Glutamatergic neuron (in vitro differentiated cells): ENCODE measurements at regions not wholly inside any gene's neighbourhood (a gene's known extent, or its start where the extent isn't known, plus 50 kb on each side); places are given as distances from the start of the nearest gene placed in this dataset.

ENCODE experiments used
- DNase-seq: peaks from one replicate; pipeline ENCODE4 v3.0.0; 2022
- H3K27ac Mint-ChIP-seq: one replicate; pipeline ENCODE4 v1.8.0; 2020; ENCODE audit warnings: mild to moderate bottlenecking, mixed read lengths, inconsistent platforms; ENCODE audit not compliant: unreplicated experiment
- H3K27me3 Mint-ChIP-seq: one replicate; pipeline ENCODE4 v1.8.0; 2020; ENCODE audit warnings: mild to moderate bottlenecking, moderate library complexity, mixed read lengths, inconsistent platforms; ENCODE audit not compliant: unreplicated experiment
- H3K36me3 Mint-ChIP-seq: one replicate; pipeline ENCODE4 v1.8.0; 2020; ENCODE audit warnings: mild to moderate bottlenecking, mixed read lengths, inconsistent platforms; ENCODE audit not compliant: unreplicated experiment
- H3K4me1 Mint-ChIP-seq: one replicate; pipeline ENCODE4 v1.8.0; 2020; ENCODE audit warnings: mild to moderate bottlenecking, low read depth, mixed read lengths, inconsistent platforms; ENCODE audit not compliant: unreplicated experiment
- H3K4me3 Mint-ChIP-seq: one replicate; pipeline ENCODE4 v1.8.0; 2020; ENCODE audit warnings: mild to moderate bottlenecking, mixed read lengths, inconsistent platforms; ENCODE audit not compliant: unreplicated experiment
- H3K9me3 Mint-ChIP-seq: one replicate; pipeline ENCODE4 v1.8.0; 2020; ENCODE audit warnings: mild to moderate bottlenecking, moderate library complexity, mixed read lengths, inconsistent platforms; ENCODE audit not compliant: unreplicated experiment
- TF ChIP-seq, protein P1 (sequence below): fragments of 200-600 bp; sonication (generic); IDR thresholded peaks from one replicate; pipeline ENCODE4 v1.5.0; 2021; ENCODE audit not compliant: partially characterized antibody, unreplicated experiment

DNA sequence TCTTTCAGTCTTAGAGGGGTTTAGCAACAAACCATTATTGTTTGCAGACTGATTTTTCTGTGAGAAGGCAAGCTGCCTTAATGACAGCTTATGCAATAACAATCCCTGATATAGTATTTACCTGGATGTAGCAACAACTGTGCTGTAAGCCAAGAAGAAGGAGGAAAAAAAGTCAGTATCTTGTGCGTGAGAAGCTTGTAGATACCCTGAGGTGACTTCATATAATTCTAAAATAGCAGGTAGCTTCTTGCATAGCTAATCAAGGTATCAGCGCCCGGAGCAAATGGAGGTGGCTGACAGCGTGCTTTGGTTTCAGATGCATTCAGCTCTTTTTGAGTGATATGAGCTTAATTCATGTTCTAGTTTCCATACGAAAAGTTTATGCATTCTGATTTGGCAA is 309.8 kb downstream of the KLF5 start:
- H3K27ac Mint-ChIP-seq: no peak overlapping the region
- H3K36me3 Mint-ChIP-seq: no peaks in the 10 kb centered on the region
- DNase-seq: no peak
- no peak overlapping the region for H3K4me3 Mint-ChIP-seq
- no peaks in the 10 kb centered on the region for H3K4me1 Mint-ChIP-seq
- peaks cover 4% of the 10 kb centered on the region for H3K27me3 Mint-ChIP-seq
- H3K9me3 Mint-ChIP-seq: no peaks in the 10 kb centered on the region
- TF ChIP-seq, protein P1, sequence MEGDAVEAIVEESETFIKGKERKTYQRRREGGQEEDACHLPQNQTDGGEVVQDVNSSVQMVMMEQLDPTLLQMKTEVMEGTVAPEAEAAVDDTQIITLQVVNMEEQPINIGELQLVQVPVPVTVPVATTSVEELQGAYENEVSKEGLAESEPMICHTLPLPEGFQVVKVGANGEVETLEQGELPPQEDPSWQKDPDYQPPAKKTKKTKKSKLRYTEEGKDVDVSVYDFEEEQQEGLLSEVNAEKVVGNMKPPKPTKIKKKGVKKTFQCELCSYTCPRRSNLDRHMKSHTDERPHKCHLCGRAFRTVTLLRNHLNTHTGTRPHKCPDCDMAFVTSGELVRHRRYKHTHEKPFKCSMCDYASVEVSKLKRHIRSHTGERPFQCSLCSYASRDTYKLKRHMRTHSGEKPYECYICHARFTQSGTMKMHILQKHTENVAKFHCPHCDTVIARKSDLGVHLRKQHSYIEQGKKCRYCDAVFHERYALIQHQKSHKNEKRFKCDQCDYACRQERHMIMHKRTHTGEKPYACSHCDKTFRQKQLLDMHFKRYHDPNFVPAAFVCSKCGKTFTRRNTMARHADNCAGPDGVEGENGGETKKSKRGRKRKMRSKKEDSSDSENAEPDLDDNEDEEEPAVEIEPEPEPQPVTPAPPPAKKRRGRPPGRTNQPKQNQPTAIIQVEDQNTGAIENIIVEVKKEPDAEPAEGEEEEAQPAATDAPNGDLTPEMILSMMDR: no peak

DNA sequence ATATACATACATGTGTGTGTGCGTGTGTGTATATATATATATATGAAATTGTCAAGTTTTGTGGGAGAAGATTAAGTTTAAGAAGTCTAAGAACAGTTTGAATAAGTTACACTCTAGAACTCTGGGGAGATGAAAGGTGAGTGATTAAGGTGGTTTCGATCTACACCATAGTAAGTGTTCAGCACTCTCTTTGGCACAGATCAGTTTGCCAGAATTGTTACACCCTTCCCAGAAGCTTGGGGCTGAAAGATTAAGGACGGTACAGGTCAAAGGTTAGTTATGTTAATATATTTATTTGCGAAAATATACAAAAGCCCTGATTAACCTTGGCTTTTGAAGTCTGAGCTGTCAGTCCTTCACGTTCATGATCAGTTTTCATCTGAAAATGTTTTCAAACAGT is 309.1 kb downstream of the KLF5 start:
- Mint-ChIP-seq H3K27ac (no peak overlapping the region), H3K4me1 (no peaks in the 10 kb centered on the region), H3K4me3 (no peak overlapping the region), H3K36me3 (no peaks in the 10 kb centered on the region), H3K9me3 (no peaks in the 10 kb centered on the region), H3K27me3 (peaks cover 4% of the 10 kb centered on the region)
- TF ChIP-seq, protein P1: no peak
- DNase-seq: no peak

DNA sequence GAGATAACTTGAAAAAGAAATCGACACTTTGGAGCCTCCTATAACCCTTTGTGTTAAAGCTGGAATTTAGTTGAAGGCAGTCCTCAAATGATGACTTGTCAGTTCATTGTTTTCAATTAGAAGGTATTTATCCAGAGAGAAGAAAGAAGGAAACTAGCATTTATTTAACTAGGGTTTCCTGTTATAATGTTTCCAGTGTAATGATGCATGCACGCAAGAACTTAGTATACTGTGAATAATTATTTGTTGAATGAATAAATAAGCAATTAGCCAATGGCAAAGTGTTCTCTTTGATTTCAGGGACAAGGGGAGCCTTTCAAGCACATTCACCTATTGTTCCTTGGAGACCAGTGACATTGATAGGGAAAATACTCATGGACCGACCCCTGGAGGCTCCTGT is 307.4 kb downstream of the KLF5 start:
- Mint-ChIP-seq H3K9me3 (no peaks in the 10 kb centered on the region), H3K27me3 (peaks cover 3% of the 10 kb centered on the region), H3K4me1 (no peaks in the 10 kb centered on the region), H3K36me3 (no peaks in the 10 kb centered on the region), H3K4me3 (no peak overlapping the region), H3K27ac (no peak overlapping the region)
- no peak for DNase-seq
- TF ChIP-seq, protein P1: no peak

DNA sequence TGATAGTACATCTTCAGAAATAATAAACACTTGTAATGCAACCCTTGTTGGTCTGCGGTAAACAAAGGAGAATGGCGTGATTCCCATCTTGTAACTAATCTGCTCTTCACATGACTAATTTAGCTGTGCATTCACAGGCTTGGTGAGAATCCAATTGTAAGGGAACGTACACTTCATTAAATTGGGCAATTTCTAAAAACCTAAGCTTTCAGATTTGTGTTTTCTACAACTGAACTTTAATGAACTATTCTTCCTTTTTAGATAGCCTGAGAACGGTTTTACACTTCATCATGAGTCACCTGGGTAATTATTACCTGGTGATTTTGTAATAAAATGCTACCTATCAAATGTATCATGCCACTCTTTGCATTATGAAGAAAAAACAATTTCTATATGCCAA is 306.9 kb downstream of the KLF5 start:
- no peak overlapping the region for H3K4me3 Mint-ChIP-seq
- DNase-seq: no peak
- TF ChIP-seq, protein P1: no peak
- H3K36me3 Mint-ChIP-seq: no peaks in the 10 kb centered on the region
- H3K4me1 Mint-ChIP-seq: no peaks in the 10 kb centered on the region
- no peaks in the 10 kb centered on the region for H3K9me3 Mint-ChIP-seq
- H3K27me3 Mint-ChIP-seq: peaks cover 2% of the 10 kb centered on the region
- no peak overlapping the region for H3K27ac Mint-ChIP-seq

DNA sequence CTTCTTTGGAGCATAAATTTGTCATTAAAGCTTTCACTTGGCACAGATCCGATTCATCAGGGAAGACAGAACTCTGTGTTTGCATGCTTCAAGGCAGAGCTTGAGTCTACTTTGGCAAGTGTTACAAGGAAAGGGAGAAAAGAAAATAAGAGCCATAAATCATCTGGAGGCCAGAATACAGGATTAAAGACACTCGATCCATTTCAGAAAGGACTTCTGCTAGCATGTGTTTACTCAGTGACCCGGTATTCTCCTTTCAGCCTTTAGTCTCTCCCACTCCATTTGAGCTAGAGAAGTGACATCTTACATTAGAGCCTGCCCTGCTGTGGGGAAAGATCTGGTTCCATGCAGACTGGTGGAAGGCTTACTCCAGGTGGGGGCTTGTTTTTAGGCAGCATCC is 306.4 kb downstream of the KLF5 start:
- no peak for DNase-seq
- Mint-ChIP-seq H3K4me3 (no peak overlapping the region), H3K27ac (no peak overlapping the region), H3K4me1 (no peaks in the 10 kb centered on the region), H3K36me3 (no peaks in the 10 kb centered on the region), H3K9me3 (no peaks in the 10 kb centered on the region), H3K27me3 (peaks cover 2% of the 10 kb centered on the region)
- TF ChIP-seq, protein P1: no peak
